ENCODE measurements at regions not wholly inside any gene's neighbourhood (a gene's known extent, or its start where the extent isn't known, plus 50 kb on each side); places are given as distances from the start of the nearest gene placed in this dataset.

GRCh38 chr2:194345347-194345746, 1311.7 kb upstream of the SLC39A10 start:
- H3K27me3 ChIP-seq (ENCODE audit: insufficient read depth, low read depth), result no peaks in the 10 kb centered on the region
- no peaks in the 10 kb centered on the region for H3K79me2 ChIP-seq (ENCODE audit: low read depth)
- no peaks in the 10 kb centered on the region for H3K36me3 ChIP-seq (ENCODE audit: low read depth)
- H3K4me1 ChIP-seq (replicated peaks; ENCODE audit: insufficient read depth), result no peaks in the 10 kb centered on the region
- H3K4me2 ChIP-seq, result no peak overlapping the region
- intact Hi-C loops (cut with micrococcal nuclease; ENCODE audit: unreplicated experiment), result no loop called here
- H3K9me3 ChIP-seq (ENCODE audit: insufficient read depth, low read depth), result no peaks in the 10 kb centered on the region
- BruUV-seq (replicated peaks), result no TSS peak
- no peak for TF ChIP-seq EZH2 (IDR thresholded peaks at IDR 0.05; ENCODE audit: low read depth)
- no peak for TF ChIP-seq CTCF (conservative IDR thresholded peaks at IDR 0.05)
- no peaks in the 10 kb centered on the region for H3K9me2 ChIP-seq (ENCODE audit: insufficient read depth)
- no peak overlapping the region for H3K27ac ChIP-seq
- no peaks in the 10 kb centered on the region for H3F3A ChIP-seq (ENCODE audit: insufficient read depth, low read depth)
- no peak for DNase-seq
- no peak overlapping the region for H2AFZ ChIP-seq
- H4K20me1 ChIP-seq (ENCODE audit: insufficient read depth), result no peaks in the 10 kb centered on the region
- CTCF ChIA-PET, result no interaction called here
- POLR2A ChIA-PET (ENCODE audit: unreplicated experiment), result no interaction called here
- H3K4me3 ChIP-seq, result no peak overlapping the region

GRCh38 chr2:194343167-194343566, 1313.9 kb upstream of the SLC39A10 start:
- Histone ChIP-seq H3K4me1 (replicated peaks; ENCODE audit: insufficient read depth) (no peaks in the 10 kb centered on the region), H3K36me3 (ENCODE audit: low read depth) (no peaks in the 10 kb centered on the region), H3K9me2 (ENCODE audit: insufficient read depth) (no peaks in the 10 kb centered on the region), H3K4me2 (no peak overlapping the region), H2AFZ (no peak overlapping the region), H3K4me3 (no peak overlapping the region), H3K27ac (no peak overlapping the region), H3K27me3 (ENCODE audit: insufficient read depth, low read depth) (no peaks in the 10 kb centered on the region), H3F3A (ENCODE audit: insufficient read depth, low read depth) (no peaks in the 10 kb centered on the region), H4K20me1 (ENCODE audit: insufficient read depth) (no peaks in the 10 kb centered on the region), H3K79me2 (ENCODE audit: low read depth) (no peaks in the 10 kb centered on the region), H3K9me3 (ENCODE audit: insufficient read depth, low read depth) (no peaks in the 10 kb centered on the region)
- intact Hi-C loops (cut with micrococcal nuclease; ENCODE audit: unreplicated experiment), result no loop called here
- DNase-seq, result no peak
- POLR2A ChIA-PET (ENCODE audit: unreplicated experiment), result no interaction called here
- CTCF ChIA-PET, result no interaction called here
- no peak for TF ChIP-seq EZH2 (IDR thresholded peaks at IDR 0.05; ENCODE audit: low read depth)
- TF ChIP-seq CTCF (conservative IDR thresholded peaks at IDR 0.05), result no peak
- no TSS peak for BruUV-seq (replicated peaks)

GRCh38 chr2:194332799-194333490, 1324.1 kb upstream of the SLC39A10 start:
- no peaks in the 10 kb centered on the region for H3K27me3 ChIP-seq (ENCODE audit: insufficient read depth, low read depth)
- intact Hi-C loops (cut with micrococcal nuclease; ENCODE audit: unreplicated experiment), result no loop called here
- no peak overlapping the region for H3K27ac ChIP-seq
- no peaks in the 10 kb centered on the region for H3K36me3 ChIP-seq (ENCODE audit: low read depth)
- BruUV-seq (replicated peaks), result no TSS peak
- no peak for DNase-seq
- TF ChIP-seq CTCF (conservative IDR thresholded peaks at IDR 0.05), result no peak
- no peak for TF ChIP-seq EZH2 (IDR thresholded peaks at IDR 0.05; ENCODE audit: low read depth)
- H3K4me2 ChIP-seq, result no peak overlapping the region
- no peaks in the 10 kb centered on the region for H4K20me1 ChIP-seq (ENCODE audit: insufficient read depth)
- H3K4me1 ChIP-seq (replicated peaks; ENCODE audit: insufficient read depth), result no peaks in the 10 kb centered on the region
- H3F3A ChIP-seq (ENCODE audit: insufficient read depth, low read depth), result no peaks in the 10 kb centered on the region
- no peaks in the 10 kb centered on the region for H3K9me3 ChIP-seq (ENCODE audit: insufficient read depth, low read depth)
- no peak overlapping the region for H2AFZ ChIP-seq
- H3K9me2 ChIP-seq (ENCODE audit: insufficient read depth), result no peaks in the 10 kb centered on the region
- H3K79me2 ChIP-seq (ENCODE audit: low read depth), result no peaks in the 10 kb centered on the region
- POLR2A ChIA-PET (ENCODE audit: unreplicated experiment), result no interaction called here
- CTCF ChIA-PET, result no interaction called here
- H3K4me3 ChIP-seq, result no peak overlapping the region

Data from PC-9 (cell line).